ENCODE measurements at regions not wholly inside any gene's neighbourhood (a gene's known extent, or its start where the extent isn't known, plus 50 kb on each side); places are given as distances from the start of the nearest gene placed in this dataset.

DNA sequence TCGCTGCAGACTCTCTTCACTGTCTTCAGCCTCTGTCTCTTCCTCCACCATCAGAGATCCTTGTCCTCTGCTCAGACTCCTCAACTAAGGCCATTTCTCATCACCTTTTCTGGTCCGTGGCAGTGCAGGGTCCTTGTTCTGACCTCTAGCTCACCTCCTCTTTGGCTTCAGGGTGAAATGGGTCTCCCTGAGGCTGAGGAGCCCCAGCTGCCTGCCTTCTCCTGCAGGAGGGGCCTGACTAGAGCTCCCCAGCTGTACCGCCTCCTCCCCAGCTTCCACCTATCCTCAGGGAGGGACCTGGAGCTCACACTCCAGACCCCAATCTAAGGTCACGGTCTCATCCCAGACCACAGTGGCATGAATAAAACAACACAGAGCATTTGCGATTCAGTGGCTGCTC is 203.0 kb downstream of the TRIM29 start:
- Histone ChIP-seq H2BK20ac (ENCODE audit: low read depth, low read length) (no peak overlapping the region), H3K36me3 (ENCODE audit: control insufficient read depth, insufficient read depth, low read length) (no peaks in the 10 kb centered on the region), H2AFZ (replicated peaks; ENCODE audit: low read length, poor library complexity) (no peak overlapping the region), H4K20me1 (ENCODE audit: insufficient read depth, low read length) (no peaks in the 10 kb centered on the region), H3K9me3 (ENCODE audit: control insufficient read depth, insufficient read depth, low read length) (no peaks in the 10 kb centered on the region), H4K5ac (ENCODE audit: low read depth, low read length) (no peak overlapping the region), H3K14ac (replicated peaks; ENCODE audit: low read depth, low read length) (no peak overlapping the region), H2AK9ac (replicated peaks; ENCODE audit: low read depth, low read length, poor library complexity) (no peak overlapping the region), H3K4me2 (ENCODE audit: low read depth, low read length) (no peak overlapping the region), H3K9ac (ENCODE audit: low read depth, low read length) (no peak overlapping the region), H3K4ac (ENCODE audit: low read depth, low read length) (no peak overlapping the region), H3K4me1 (ENCODE audit: control insufficient read depth, insufficient read depth, low read length) (no peaks in the 10 kb centered on the region), H3K23ac (ENCODE audit: low read depth, low read length) (no peak overlapping the region), H3K18ac (ENCODE audit: low read depth, low read length) (no peak overlapping the region), H3K27me3 (ENCODE audit: control insufficient read depth, insufficient read depth, low read length) (peaks cover 5% of the 10 kb centered on the region; the same call in 1 of the 2 replicates), H3K79me1 (ENCODE audit: low read depth in 1 of 2, low read length in 2 of 2) (no peaks in the 10 kb centered on the region), H4K91ac (ENCODE audit: insufficient read depth, low read depth, low read length) (no peak overlapping the region), H2BK15ac (ENCODE audit: low read depth, low read length) (no peak overlapping the region), H4K8ac (ENCODE audit: low read depth in 2 of 2, low read length in 2 of 2) (no peak overlapping the region), H2AK5ac (ENCODE audit: low read depth, low read length) (no peak overlapping the region), H2BK5ac (ENCODE audit: low read depth, low read length, poor library complexity, severe bottlenecking) (no peak overlapping the region), H3K9me1 (ENCODE audit: insufficient read depth, low read length) (no peaks in the 10 kb centered on the region), H3K27ac (ENCODE audit: insufficient read depth, low read length) (no peak overlapping the region), H3K4me3 (ENCODE audit: insufficient read depth, low read depth, low read length) (no peak overlapping the region), H2BK120ac (ENCODE audit: low read depth, low read length) (no peak overlapping the region), H3K56ac (ENCODE audit: extremely low read depth, insufficient read depth, low read length) (no peak overlapping the region)
- TF ChIP-seq MAZ (IDR thresholded peaks at IDR 0.05; ENCODE audit: borderline replicate concordance, low read depth, low read length) = no peak
- TF ChIP-seq RCOR1 (IDR thresholded peaks at IDR 0.05; ENCODE audit: insufficient replicate concordance, low read length) = no peak
- TF ChIP-seq, protein P1, sequence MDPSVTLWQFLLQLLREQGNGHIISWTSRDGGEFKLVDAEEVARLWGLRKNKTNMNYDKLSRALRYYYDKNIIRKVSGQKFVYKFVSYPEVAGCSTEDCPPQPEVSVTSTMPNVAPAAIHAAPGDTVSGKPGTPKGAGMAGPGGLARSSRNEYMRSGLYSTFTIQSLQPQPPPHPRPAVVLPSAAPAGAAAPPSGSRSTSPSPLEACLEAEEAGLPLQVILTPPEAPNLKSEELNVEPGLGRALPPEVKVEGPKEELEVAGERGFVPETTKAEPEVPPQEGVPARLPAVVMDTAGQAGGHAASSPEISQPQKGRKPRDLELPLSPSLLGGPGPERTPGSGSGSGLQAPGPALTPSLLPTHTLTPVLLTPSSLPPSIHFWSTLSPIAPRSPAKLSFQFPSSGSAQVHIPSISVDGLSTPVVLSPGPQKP (IDR thresholded peaks at IDR 0.05; ENCODE audit: borderline replicate concordance, low read depth, low read length) = no peak
- no peak for TF ChIP-seq NFE2L2 (IDR thresholded peaks at IDR 0.05; ENCODE audit: low read depth, low read length)
- no peak for TF ChIP-seq RFX5 (IDR thresholded peaks at IDR 0.05; ENCODE audit: low read depth, low read length)
- in situ Hi-C loops (cut with MboI; ENCODE audit: low sequenced_read_pairs) = no loop called here
- no peak for DNase-seq
- ATAC-seq (ENCODE audit: low read depth) = no peak
- BruUV-seq (replicated peaks) = no TSS peak
- WGBS, 2 experiments (ENCODE audit: extremely low coverage in 2 of 2, insufficient read length in 1 of 2) = no CpG with 5 or more reads among the region's 5 CpGs
- dilution Hi-C loops (cut with HindIII; ENCODE audit: low sequenced_read_pairs, unreplicated experiment) = no loop called here
- CTCF ChIA-PET = no interaction called here
- intact Hi-C loops (cut with micrococcal nuclease) = no loop called here
- POLR2A ChIA-PET (ENCODE audit: unreplicated experiment) = no interaction called here

Data from IMR-90 (cell line).